ENCODE measurements at regions not wholly inside any gene's neighbourhood (a gene's known extent, or its start where the extent isn't known, plus 50 kb on each side); places are given as distances from the start of the nearest gene placed in this dataset.
A peak's percentile ranks its signal among the peaks of the same experiment; 100 is the strongest.
"Not testable (repeated sequence)": the region's sequence is repeated elsewhere in the genome, so short reads cannot be mapped to it uniquely, and the experiment has no call there.

DNA sequence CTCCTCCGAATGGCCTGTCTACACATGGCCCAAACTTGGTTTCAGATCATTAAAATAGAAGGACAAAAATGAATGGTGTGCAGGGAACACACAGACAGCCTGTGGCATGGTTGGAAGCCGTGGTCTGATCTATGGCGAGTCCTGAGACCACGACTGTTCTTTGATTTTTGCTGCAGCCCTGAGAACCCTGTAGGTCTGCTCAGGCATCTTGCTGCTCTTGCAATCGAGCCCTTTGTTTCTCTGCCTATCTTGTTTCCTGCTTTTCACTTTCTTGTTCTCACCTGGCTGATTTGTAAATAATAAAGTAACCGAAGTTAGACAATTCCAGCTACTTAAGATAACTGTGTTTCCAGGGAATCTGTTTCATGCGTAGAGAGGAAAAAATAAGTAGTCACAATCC lies 54.1 kb upstream of the NBPF9 start:
- H3K27me3 ChIP-seq; H3K4me2 ChIP-seq; H3K9me3 ChIP-seq (replicated peaks in 1 of 11); H3K4me3 ChIP-seq; H3K36me3 ChIP-seq; H4K20me1 ChIP-seq; H3K9ac ChIP-seq; H3K27ac ChIP-seq; H3K4me1 ChIP-seq: not testable (repeated sequence)

- not testable (repeated sequence) for H3K36me3 ChIP-seq; H3K9me3 ChIP-seq (replicated peaks in 1 of 11); H3K27me3 ChIP-seq; H3K4me3 ChIP-seq; H3K4me2 ChIP-seq; H4K20me1 ChIP-seq; H3K9ac ChIP-seq; H3K4me1 ChIP-seq; H3K27ac ChIP-seq
Observed at GRCh38 chr1:149158308-149158707, 55.0 kb upstream of the NBPF9 start.

DNA sequence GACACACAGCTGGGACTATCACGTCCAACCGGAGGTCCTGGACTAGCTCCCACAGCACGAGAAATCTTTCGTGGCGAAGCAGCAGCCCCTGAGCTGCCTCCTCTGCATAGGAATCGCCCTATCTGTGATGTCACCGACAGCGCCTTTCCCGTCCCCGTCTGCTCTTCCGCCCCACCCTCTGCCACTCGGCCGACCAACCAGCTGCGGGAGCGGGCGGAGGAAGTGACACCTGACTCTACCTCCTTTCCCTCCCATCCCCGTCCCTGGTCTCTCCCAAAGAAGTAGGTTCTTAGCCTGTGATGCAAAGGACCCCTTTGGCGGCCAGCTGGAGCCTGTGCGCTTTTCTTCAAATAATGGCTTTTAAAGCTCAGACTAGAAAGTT lies 59.7 kb upstream of the NBPF9 start:
- not testable (repeated sequence) for H3K4me3 ChIP-seq; H4K20me1 ChIP-seq; H3K4me1 ChIP-seq; H3K9me3 ChIP-seq (replicated peaks in 1 of 11); H3K9ac ChIP-seq; H3K27ac ChIP-seq; H3K36me3 ChIP-seq; H3K27me3 ChIP-seq; H3K4me2 ChIP-seq

GRCh38 chr1:149174765-149175164 lies 71.4 kb upstream of the NBPF9 start:
- not testable (repeated sequence) for H3K36me3 ChIP-seq; H3K9ac ChIP-seq; H3K4me3 ChIP-seq; H3K27ac ChIP-seq; H3K27me3 ChIP-seq; H3K4me1 ChIP-seq; H3K9me3 ChIP-seq (replicated peaks in 1 of 11); H4K20me1 ChIP-seq
- 0 out of 22 replicates have a peak overlapping the region, but pooled peaks of 1 of the 11 experiments have one; percentile 9 for H3K4me2 ChIP-seq

DNA sequence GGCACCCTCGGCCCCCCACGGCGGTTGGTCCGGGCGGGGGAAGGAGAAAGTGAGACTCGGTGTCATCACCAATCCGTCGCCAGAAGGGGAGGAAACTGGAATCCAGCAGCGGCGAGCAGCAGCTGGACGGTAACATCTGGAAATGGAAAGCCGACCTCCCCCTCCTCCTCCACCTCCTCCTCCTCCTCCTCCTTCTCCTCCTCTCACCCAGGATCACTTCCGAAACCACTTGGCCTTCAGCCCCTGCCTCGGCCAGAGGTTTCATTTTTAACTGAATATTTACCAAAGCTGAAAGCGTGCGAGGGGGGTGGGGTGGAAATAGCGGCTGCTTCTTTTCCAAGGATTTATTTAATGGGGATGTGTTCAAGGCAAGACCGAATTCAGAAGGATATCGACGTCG lies 72.5 kb upstream of the NBPF9 start:
- peak overlapping the region; percentile 42 to 65 (median 56) for H3K4me3 ChIP-seq
- not testable (repeated sequence) for H3K27me3 ChIP-seq; H3K4me1 ChIP-seq; H4K20me1 ChIP-seq; H3K4me2 ChIP-seq; H3K36me3 ChIP-seq; H3K9me3 ChIP-seq (replicated peaks in 1 of 11)
- H3K9ac ChIP-seq, result peak overlapping the region in 9 of 11 experiments; percentile 51 to 68 (median 59); a peak in 14 of 22 replicates
- peak overlapping the region in 7 of 11 experiments; percentile 36 to 71 (median 58); a peak in 9 of 22 replicates for H3K27ac ChIP-seq

DNA sequence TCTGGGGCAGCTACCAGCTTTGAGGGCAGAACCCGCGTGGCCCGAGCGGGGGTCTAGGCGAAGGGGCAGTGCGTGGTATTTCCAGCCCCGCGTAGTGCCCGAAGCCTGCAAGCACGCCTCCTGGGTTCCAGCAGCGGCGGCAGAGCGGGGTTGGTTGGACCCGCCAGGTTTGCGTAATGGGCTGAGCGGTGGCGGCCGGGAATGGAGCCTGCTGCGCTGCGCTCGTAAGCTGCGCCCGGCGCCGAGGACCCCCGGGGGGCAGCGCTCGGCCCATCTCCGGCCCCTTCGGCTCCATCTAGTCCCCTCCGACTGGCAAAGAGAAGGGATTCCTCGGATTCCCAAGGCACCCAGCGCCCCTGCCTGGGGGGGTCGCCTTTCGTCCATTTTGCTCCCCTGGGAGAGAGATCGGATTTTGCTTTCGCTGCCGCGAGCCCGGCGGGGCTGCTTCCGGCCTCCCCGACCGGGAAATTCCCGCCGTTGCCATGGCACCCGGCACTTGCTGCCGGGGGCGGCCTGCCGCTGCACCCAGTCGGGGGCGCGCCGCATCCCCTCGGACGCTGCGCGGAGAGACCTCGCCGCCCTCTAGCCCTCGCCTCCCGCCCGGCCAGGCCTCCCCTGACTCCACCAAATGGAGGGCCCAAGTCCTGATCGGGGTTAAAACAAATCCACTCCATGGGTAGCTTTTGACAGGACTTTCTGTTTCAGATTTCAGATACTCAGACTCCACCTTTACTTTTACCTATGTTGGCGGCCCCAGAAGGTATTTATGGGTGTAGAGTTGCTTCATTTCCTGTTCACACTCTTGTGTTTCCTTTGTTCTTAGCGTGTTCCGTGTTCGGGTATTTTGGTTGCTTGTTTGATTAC lies 73.3 kb upstream of the NBPF9 start:
- Histone ChIP-seq H3K4me2 (peak overlapping the region in 7 of 11 experiments; percentile 12 to 32 (median 25); a peak in 7 of 22 replicates), H3K27ac (peak overlapping the region; percentile 61 to 86 (median 83)), H3K4me3 (peak overlapping the region; percentile 56 to 74 (median 65)), H3K9ac (peak overlapping the region; percentile 76 to 85 (median 82))
- H3K9me3 ChIP-seq (replicated peaks in 1 of 11); H4K20me1 ChIP-seq; H3K27me3 ChIP-seq; H3K4me1 ChIP-seq; H3K36me3 ChIP-seq: not testable (repeated sequence)

GRCh38 chr1:149190742-149191141 lies 87.4 kb upstream of the NBPF9 start:
- not testable (repeated sequence) for H3K27ac ChIP-seq; H3K27me3 ChIP-seq; H3K9me3 ChIP-seq (replicated peaks in 1 of 11); H3K4me1 ChIP-seq; H4K20me1 ChIP-seq; H3K9ac ChIP-seq; H3K36me3 ChIP-seq; H3K4me3 ChIP-seq; H3K4me2 ChIP-seq

GRCh38 chr1:149196651-149197050 lies 93.3 kb upstream of the NBPF9 start:
- H3K4me3 ChIP-seq; H3K36me3 ChIP-seq; H3K9me3 ChIP-seq (replicated peaks in 1 of 11); H4K20me1 ChIP-seq; H3K27me3 ChIP-seq; H3K9ac ChIP-seq; H3K4me2 ChIP-seq; H3K27ac ChIP-seq: not testable (repeated sequence)
- H3K4me1 ChIP-seq, result peaks cover 0 to 10% (median 7%) of the 10 kb centered on the region in 10 experiments; a peak in 9 of 20 replicates

- not testable (repeated sequence) for H3K27me3 ChIP-seq; H3K9ac ChIP-seq; H3K9me3 ChIP-seq (replicated peaks in 1 of 11); H3K36me3 ChIP-seq; H3K4me3 ChIP-seq; H4K20me1 ChIP-seq
- H3K27ac ChIP-seq, result peak overlapping the region in 4 of 11 experiments; percentile 21 to 69 (median 43); a peak in 7 of 22 replicates
- H3K4me1 ChIP-seq, result peaks cover 0 to 10% (median 7%) of the 10 kb centered on the region in 10 experiments; a peak in 9 of 20 replicates
- peak overlapping the region in 8 of 11 experiments; percentile 11 to 66 (median 48); a peak in 16 of 22 replicates for H3K4me2 ChIP-seq
- TF ChIP-seq Cebpa-rat (IDR thresholded peaks at IDR 0.05), result 0 out of 22 replicates have a peak, but pooled peaks of 1 of the 11 experiments have one; percentile 12
Observed at GRCh38 chr1:149200567-149200966, 97.2 kb upstream of the NBPF9 start.

- H4K20me1 ChIP-seq; H3K36me3 ChIP-seq; H3K4me3 ChIP-seq; H3K27me3 ChIP-seq; H3K27ac ChIP-seq; H3K9ac ChIP-seq; H3K4me2 ChIP-seq; H3K9me3 ChIP-seq (replicated peaks in 1 of 11): not testable (repeated sequence)
- H3K4me1 ChIP-seq, result peaks cover 0 to 10% (median 7%) of the 10 kb centered on the region in 10 experiments; a peak in 9 of 20 replicates
Observed at GRCh38 chr1:149202283-149202682, 98.9 kb upstream of the NBPF9 start.

DNA sequence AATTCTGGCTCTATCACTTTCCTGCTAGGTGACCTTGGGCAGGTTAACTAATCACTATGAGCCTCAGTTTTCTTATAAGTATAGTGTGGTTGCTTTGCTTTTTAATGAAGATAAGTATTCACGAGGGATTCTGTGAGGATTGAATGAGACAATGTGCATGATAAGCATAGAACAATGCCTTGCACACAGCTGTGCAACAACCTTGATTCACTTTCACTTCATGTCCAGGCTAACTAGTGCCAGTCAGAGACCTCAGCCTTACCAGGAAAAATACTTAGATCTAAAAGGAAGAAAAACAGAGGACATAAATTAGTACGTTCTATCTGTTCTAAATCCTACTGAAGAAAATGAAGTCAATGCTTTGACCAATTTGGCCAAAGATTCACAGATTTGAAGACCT lies 101.0 kb upstream of the NBPF9 start:
- H3K4me1 ChIP-seq, result peaks cover 0 to 10% (median 7%) of the 10 kb centered on the region in 10 experiments; a peak in 9 of 20 replicates
- H4K20me1 ChIP-seq; H3K36me3 ChIP-seq; H3K27me3 ChIP-seq; H3K4me2 ChIP-seq; H3K9me3 ChIP-seq (replicated peaks in 1 of 11); H3K4me3 ChIP-seq; H3K27ac ChIP-seq; H3K9ac ChIP-seq: not testable (repeated sequence)

- H3K27ac ChIP-seq; H3K4me2 ChIP-seq; H3K4me3 ChIP-seq; H3K27me3 ChIP-seq; H3K36me3 ChIP-seq; H3K4me1 ChIP-seq; H4K20me1 ChIP-seq; H3K9ac ChIP-seq; H3K9me3 ChIP-seq (replicated peaks in 1 of 11): not testable (repeated sequence)
Observed at GRCh38 chr1:149208836-149209235, 105.5 kb upstream of the NBPF9 start.

GRCh38 chr1:149211757-149212420 lies 108.5 kb upstream of the NBPF9 start:
- not testable (repeated sequence) for H3K9ac ChIP-seq; H3K27ac ChIP-seq; H3K27me3 ChIP-seq; H3K4me1 ChIP-seq; H3K36me3 ChIP-seq; H4K20me1 ChIP-seq; H3K4me2 ChIP-seq; H3K4me3 ChIP-seq; H3K9me3 ChIP-seq (replicated peaks in 1 of 11)

DNA sequence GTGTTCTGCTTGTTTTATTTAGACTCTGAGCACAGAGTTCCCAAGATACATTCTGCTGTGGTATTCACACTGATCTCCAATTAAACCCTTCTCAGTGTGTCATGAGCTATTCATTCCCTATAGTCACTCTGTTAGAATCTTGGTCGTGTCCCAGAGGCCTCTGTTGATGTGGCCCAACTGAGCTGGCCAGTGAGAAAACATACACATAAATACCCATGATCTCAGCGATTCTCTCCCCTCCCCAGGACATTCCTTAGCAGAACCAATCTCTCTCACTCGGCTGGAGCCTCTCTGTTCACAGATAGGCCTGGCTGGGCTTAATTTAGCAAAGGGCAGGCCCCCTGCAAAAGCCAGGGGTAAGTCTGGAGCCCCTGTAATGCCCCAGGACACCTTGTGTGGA lies 109.6 kb upstream of the NBPF9 start:
- H3K27me3 ChIP-seq; H3K36me3 ChIP-seq; H3K4me3 ChIP-seq; H3K4me2 ChIP-seq; H3K9ac ChIP-seq; H3K9me3 ChIP-seq (replicated peaks in 1 of 11); H3K4me1 ChIP-seq; H4K20me1 ChIP-seq; H3K27ac ChIP-seq: not testable (repeated sequence)

All from BLaER1 treated with 17β-estradiol and CSF1 and Interleukin-3, amounts not matched to agents 10 nM and 100 nM (cell line).